CD4-positive, alpha-beta memory T cell (primary cell): ENCODE measurements at regions not wholly inside any gene's neighbourhood (a gene's known extent, or its start where the extent isn't known, plus 50 kb on each side); places are given as distances from the start of the nearest gene placed in this dataset.

ENCODE experiments used
- CTCF ChIA-PET: fragments of 350-600 bp; sonication (Branson Sonifier 250); formaldehyde crosslinking; loops from one replicate; lab custom pipeline; 2021; ENCODE audit warnings: inconsistent platforms; ENCODE audit not compliant: partially characterized antibody; lab: Charles Lee
- POLR2A ChIA-PET: fragments of 350-600 bp; sonication (Branson Sonifier 250); formaldehyde crosslinking; loops from one replicate; lab custom pipeline; 2021; ENCODE audit not compliant: partially characterized antibody; lab: Charles Lee
- DNase-seq, 5 donors: peaks; one replicate each; pipeline versions ENCODE4 v3.0.0 to v3.0.0-alpha.2; 2020 to 2022; ENCODE audit warnings: mixed read lengths in 1 of 5
- H3K27ac ChIP-seq: one replicate; pipeline ENCODE4 v1.7.0; 2013; ENCODE audit warnings: low read depth, low read length
- H3K27me3 ChIP-seq: 2 replicates; pipeline ENCODE4 v1.7.0; 2013; ENCODE audit warnings: mild to moderate bottlenecking, low read length, moderate library complexity; ENCODE audit not compliant: insufficient read depth
- H3K36me3 ChIP-seq: 2 replicates; pipeline ENCODE4 v1.7.0; 2013; ENCODE audit warnings: mild to moderate bottlenecking, low read length, moderate library complexity; ENCODE audit not compliant: insufficient read depth
- H3K4me1 ChIP-seq: 2 replicates; pipeline ENCODE4 v1.7.0; 2013; ENCODE audit warnings: mild to moderate bottlenecking, low read length, moderate library complexity; ENCODE audit not compliant: insufficient read depth
- H3K4me3 ChIP-seq, 2 donors: one replicate each; pipeline ENCODE4 v1.7.0; 2013; ENCODE audit warnings: low read length in 2 of 2, mild to moderate bottlenecking in 1 of 2
- H3K9me3 ChIP-seq, 2 donors: one replicate each; pipeline ENCODE4 v1.7.0; 2013; ENCODE audit warnings: low read length in 2 of 2, control low read depth in 1 of 2; ENCODE audit not compliant: control insufficient read depth in 1 of 2
- H3K27ac Mint-ChIP-seq, 7 donors: one replicate each; pipeline ENCODE4 v1.8.0; 2020 to 2021; ENCODE audit warnings: mixed read lengths in 7 of 7, mild to moderate bottlenecking in 6 of 7, inconsistent platforms in 3 of 7, moderate library complexity in 3 of 7
- H3K27me3 Mint-ChIP-seq, 2 donors: one replicate each; pipeline ENCODE4 v1.8.0; 2020 to 2021; ENCODE audit warnings: mixed read lengths in 2 of 2
- H3K36me3 Mint-ChIP-seq, 2 donors: one replicate each; pipeline ENCODE4 v1.8.0; 2020 to 2021; ENCODE audit warnings: mixed read lengths in 2 of 2, inconsistent platforms in 1 of 2, mild to moderate bottlenecking in 1 of 2
- H3K4me1 Mint-ChIP-seq, 4 donors: one replicate each; pipeline ENCODE4 v1.8.0; 2020 to 2021; ENCODE audit warnings: mixed read lengths in 4 of 4, mild to moderate bottlenecking in 1 of 4
- H3K4me3 Mint-ChIP-seq, 8 donors: one replicate each; pipeline ENCODE4 v1.8.0; 2020 to 2021; ENCODE audit warnings: mixed read lengths in 8 of 8, mild to moderate bottlenecking in 7 of 8, moderate library complexity in 6 of 8, inconsistent platforms in 3 of 8
- H3K9me3 Mint-ChIP-seq, 8 donors: one replicate each; pipeline ENCODE4 v1.8.0; 2020 to 2021; ENCODE audit warnings: mixed read lengths in 8 of 8, mild to moderate bottlenecking in 5 of 8, inconsistent platforms in 3 of 8, moderate library complexity in 1 of 8
- intact Hi-C: fragments of 100-400 bp; cut with micrococcal nuclease; formaldehyde crosslinking; loops from one replicate; pipeline ENCODE4 v1.15.1; 2023

DNA sequence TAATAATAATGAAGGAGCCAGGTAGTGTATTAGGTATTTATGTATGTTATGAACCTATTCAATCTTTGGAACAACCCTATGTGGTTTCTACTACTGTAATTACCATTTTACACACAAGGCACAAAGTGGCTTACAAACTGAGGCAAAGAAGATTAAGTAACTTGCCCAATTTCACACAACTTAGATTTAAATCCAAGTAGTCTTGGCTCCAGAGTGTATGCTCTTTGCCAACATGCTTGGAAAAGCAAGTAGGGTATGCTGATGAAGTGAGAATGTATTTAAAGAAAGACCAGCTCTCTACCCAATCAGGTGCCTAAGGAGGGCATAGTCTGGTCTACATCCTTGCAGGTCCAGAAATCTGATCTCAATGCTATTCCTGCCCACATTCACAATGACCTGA, 463.2 kb downstream of the METTL15 start:
- no peaks in the 10 kb centered on the region for H3K27me3 ChIP-seq
- Mint-ChIP-seq H3K27me3 (no peaks in the 10 kb centered on the region), H3K9me3 (peaks cover 0 to 4% (median 1%) of the 10 kb centered on the region in 8 donors), H3K4me1 (no peaks in the 10 kb centered on the region), H3K4me3 (no peak overlapping the region), H3K36me3 (no peaks in the 10 kb centered on the region), H3K27ac (no peak overlapping the region)
- ChIA-PET CTCF (no interaction called here), POLR2A (no interaction called here)
- no peaks in the 10 kb centered on the region for H3K4me1 ChIP-seq
- no peak overlapping the region for H3K4me3 ChIP-seq
- no peaks in the 10 kb centered on the region for H3K36me3 ChIP-seq
- no peak for DNase-seq
- H3K27ac ChIP-seq = no peak overlapping the region
- no peaks in the 10 kb centered on the region for H3K9me3 ChIP-seq
- intact Hi-C loops = no loop called here

DNA sequence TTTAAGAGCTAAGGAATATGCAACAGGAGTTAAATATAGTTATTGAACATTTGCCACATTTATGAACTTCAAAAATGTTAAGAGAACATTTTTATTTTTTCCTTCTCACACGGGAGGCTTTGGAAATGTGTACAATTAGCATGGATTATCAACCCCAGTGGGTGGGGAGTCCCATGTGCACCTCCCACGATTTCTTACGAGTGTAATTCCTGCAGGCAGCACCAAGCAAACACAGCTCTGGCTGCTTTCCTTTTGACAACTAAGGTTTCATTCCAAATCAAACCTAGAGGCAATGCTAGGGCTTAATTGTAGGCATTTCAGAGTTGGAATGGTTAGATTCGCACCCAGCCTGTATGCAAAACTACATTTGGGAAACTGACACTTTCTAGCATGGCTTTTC, 460.9 kb downstream of the METTL15 start:
- Histone ChIP-seq H3K4me1 (no peaks in the 10 kb centered on the region), H3K4me3 (no peak overlapping the region), H3K36me3 (no peaks in the 10 kb centered on the region), H3K27ac (no peak overlapping the region), H3K27me3 (no peaks in the 10 kb centered on the region), H3K9me3 (no peaks in the 10 kb centered on the region)
- intact Hi-C loops = no loop called here
- Mint-ChIP-seq H3K27me3 (no peaks in the 10 kb centered on the region), H3K4me1 (no peaks in the 10 kb centered on the region), H3K4me3 (no peak overlapping the region), H3K27ac (no peak overlapping the region), H3K36me3 (no peaks in the 10 kb centered on the region), H3K9me3 (peaks cover 0 to 5% (median 2%) of the 10 kb centered on the region in 8 donors)
- POLR2A ChIA-PET = no interaction called here
- CTCF ChIA-PET = no interaction called here
- no peak for DNase-seq

DNA sequence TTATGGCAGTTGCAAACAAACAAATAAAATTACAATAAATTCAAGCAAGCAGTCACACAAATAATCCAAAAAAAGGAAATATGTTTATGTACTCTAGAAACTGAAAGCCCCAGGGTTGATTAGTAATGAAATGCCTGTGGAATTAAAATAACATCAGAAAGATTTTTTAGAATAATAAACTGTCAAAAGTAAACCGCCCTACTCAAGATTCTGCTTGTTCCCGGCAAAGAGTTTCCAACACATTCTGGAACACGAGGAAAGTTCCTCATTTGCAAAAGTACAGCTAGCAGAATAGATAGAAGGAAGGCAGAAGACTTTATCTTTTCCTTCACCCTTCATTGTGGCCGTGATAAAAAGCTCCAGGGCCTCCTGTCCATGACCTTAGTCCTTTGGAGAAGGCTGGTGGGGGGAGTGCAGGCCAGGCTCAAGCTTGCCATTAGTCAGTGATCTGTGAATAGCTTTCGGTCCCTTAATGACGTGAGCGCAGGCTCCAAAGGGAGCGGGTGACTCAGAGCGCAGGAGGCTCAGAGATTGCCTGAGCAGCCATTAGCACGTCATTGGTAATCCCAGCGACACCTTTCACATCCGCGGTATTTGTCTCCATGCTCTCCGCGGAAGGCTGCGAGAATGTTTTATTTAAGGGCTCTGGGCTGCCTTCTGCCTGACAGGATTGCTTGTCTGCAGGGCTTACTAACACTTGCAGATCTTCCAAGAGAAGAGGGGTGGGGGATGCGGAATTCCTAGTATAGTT, 458.3 kb downstream of the METTL15 start:
- H3K27me3 ChIP-seq = no peaks in the 10 kb centered on the region
- POLR2A ChIA-PET = no interaction called here
- CTCF ChIA-PET = no interaction called here
- H3K27ac ChIP-seq = no peak overlapping the region
- no peaks in the 10 kb centered on the region for H3K27me3 Mint-ChIP-seq
- DNase-seq = no peak
- H3K36me3 Mint-ChIP-seq = no peaks in the 10 kb centered on the region
- no peak overlapping the region for H3K27ac Mint-ChIP-seq
- no peak overlapping the region for H3K4me3 Mint-ChIP-seq
- no peaks in the 10 kb centered on the region for H3K4me1 ChIP-seq
- no peak overlapping the region for H3K4me3 ChIP-seq
- H3K4me1 Mint-ChIP-seq = no peaks in the 10 kb centered on the region
- peaks cover 0 to 5% (median 2%) of the 10 kb centered on the region in 8 donors for H3K9me3 Mint-ChIP-seq
- H3K9me3 ChIP-seq = no peaks in the 10 kb centered on the region
- no peaks in the 10 kb centered on the region for H3K36me3 ChIP-seq
- intact Hi-C loops = no loop called here

DNA sequence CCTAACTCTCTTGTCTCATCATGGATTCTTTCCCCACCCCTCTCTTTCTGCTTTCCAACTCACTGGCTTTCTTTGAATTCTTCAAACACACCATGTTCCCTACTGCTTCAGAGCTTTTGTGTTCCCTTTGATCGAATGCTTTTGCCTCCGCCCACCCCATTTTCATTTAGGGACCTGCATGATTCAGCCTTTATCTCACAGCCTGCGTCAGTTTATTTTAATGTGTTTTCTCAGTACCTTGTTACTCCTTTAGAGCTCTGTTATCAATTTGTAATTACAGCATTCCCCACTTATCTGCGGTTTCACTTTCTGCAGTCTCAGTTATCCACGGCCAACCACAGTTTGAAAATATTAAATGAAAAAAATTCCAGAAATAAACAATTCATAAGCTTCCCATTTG, 451.3 kb downstream of the METTL15 start:
- Histone ChIP-seq H3K27ac (no peak overlapping the region), H3K9me3 (no peaks in the 10 kb centered on the region), H3K36me3 (no peaks in the 10 kb centered on the region), H3K4me1 (no peaks in the 10 kb centered on the region), H3K27me3 (no peaks in the 10 kb centered on the region), H3K4me3 (no peak overlapping the region)
- H3K4me3 Mint-ChIP-seq = no peak overlapping the region
- CTCF ChIA-PET = no interaction called here
- no peaks in the 10 kb centered on the region for H3K4me1 Mint-ChIP-seq
- POLR2A ChIA-PET = no interaction called here
- H3K9me3 Mint-ChIP-seq = peaks cover 0 to 8% (median under 1%) of the 10 kb centered on the region in 8 donors
- H3K27ac Mint-ChIP-seq = no peak overlapping the region
- intact Hi-C loops = no loop called here
- H3K27me3 Mint-ChIP-seq = peaks cover 0 to 6% of the 10 kb centered on the region in 2 donors
- no peak for DNase-seq
- no peaks in the 10 kb centered on the region for H3K36me3 Mint-ChIP-seq

DNA sequence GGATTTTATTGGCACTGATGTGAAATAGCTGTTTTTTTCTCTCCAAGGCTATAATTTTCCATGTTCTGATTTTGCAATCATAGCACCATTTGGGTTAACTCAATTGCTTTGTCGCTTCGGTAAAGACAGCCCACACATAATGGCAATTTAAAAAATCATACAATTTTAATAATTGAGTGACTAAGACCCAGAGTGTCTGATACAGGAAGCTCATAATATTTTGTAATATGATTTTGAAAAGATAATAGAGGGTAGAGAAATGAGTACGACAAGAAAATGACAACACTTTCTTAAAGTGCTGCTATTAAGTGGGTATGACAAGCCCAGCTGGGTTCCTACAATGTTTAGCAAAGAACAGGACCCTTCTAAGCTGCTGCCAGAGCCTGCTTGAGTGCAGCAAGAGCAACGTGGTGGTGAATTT, 439.1 kb downstream of the METTL15 start:
- Histone ChIP-seq H3K36me3 (no peaks in the 10 kb centered on the region), H3K27me3 (no peaks in the 10 kb centered on the region), H3K4me3 (no peak overlapping the region), H3K27ac (no peak overlapping the region), H3K9me3 (no peaks in the 10 kb centered on the region), H3K4me1 (no peaks in the 10 kb centered on the region)
- ChIA-PET POLR2A (no interaction called here), CTCF (no interaction called here)
- DNase-seq = no peak
- intact Hi-C loops = no loop called here
- H3K4me1 Mint-ChIP-seq = no peaks in the 10 kb centered on the region
- H3K27ac Mint-ChIP-seq = no peak overlapping the region
- no peak overlapping the region for H3K4me3 Mint-ChIP-seq
- peaks cover 0 to 3% (median under 1%) of the 10 kb centered on the region in 8 donors for H3K9me3 Mint-ChIP-seq
- H3K27me3 Mint-ChIP-seq = peaks cover 0 to 2% of the 10 kb centered on the region in 2 donors
- no peaks in the 10 kb centered on the region for H3K36me3 Mint-ChIP-seq

DNA sequence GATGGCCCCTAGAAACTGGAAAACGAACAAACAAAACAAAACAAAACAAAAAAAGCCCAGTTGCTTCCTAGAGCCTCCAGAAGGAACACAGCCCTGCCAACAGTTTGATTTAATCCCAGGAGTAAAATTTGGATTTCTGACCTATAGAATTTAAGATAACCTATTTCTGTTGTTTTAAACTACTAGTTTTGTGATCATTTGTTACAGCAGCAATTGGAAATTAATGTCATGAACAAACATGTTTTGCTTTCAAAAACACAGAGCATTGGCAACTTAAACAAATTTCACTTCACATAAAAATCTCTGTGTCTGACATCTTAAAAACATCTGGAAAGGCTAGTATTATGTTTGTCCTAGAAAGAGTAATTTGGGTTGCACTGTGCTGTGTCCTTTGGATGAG, 437.3 kb downstream of the METTL15 start:
- no peak overlapping the region for H3K4me3 ChIP-seq
- H3K4me3 Mint-ChIP-seq = no peak overlapping the region
- no peaks in the 10 kb centered on the region for H3K9me3 ChIP-seq
- peaks cover 0 to 2% of the 10 kb centered on the region in 2 donors for H3K27me3 Mint-ChIP-seq
- H3K9me3 Mint-ChIP-seq = peaks cover 0 to 3% (median under 1%) of the 10 kb centered on the region in 8 donors
- ChIA-PET POLR2A (no interaction called here), CTCF (no interaction called here)
- H3K27ac ChIP-seq = no peak overlapping the region
- no peaks in the 10 kb centered on the region for H3K4me1 Mint-ChIP-seq
- H3K36me3 ChIP-seq = no peaks in the 10 kb centered on the region
- no peaks in the 10 kb centered on the region for H3K36me3 Mint-ChIP-seq
- H3K27ac Mint-ChIP-seq = no peak overlapping the region
- H3K4me1 ChIP-seq = no peaks in the 10 kb centered on the region
- H3K27me3 ChIP-seq = no peaks in the 10 kb centered on the region
- DNase-seq = no peak
- intact Hi-C loops = no loop called here

DNA sequence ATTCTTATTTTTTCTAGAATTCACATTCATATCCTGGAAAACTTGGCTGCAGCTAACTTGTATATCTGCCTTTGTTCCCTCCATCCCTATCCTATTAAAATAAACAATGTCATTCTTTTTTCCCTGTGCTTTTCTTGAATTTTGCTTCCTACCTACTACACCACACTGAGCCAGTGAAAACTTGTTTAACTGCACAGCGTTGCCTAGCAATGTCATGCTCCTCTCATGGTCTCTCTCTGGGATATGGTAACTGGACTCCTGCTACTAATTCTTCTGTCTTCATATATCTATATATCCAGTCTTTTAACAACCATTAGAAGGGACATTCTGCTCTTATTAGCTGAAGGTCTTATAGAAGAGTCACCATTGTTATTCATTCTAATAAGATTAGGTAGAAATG, 434.4 kb downstream of the METTL15 start:
- peaks cover 0 to 3% (median 0%) of the 10 kb centered on the region in 8 donors for H3K9me3 Mint-ChIP-seq
- POLR2A ChIA-PET = no interaction called here
- Histone ChIP-seq H3K27me3 (no peaks in the 10 kb centered on the region), H3K9me3 (no peaks in the 10 kb centered on the region), H3K4me1 (no peaks in the 10 kb centered on the region), H3K27ac (no peak overlapping the region), H3K4me3 (no peak overlapping the region), H3K36me3 (no peaks in the 10 kb centered on the region)
- no peak overlapping the region for H3K27ac Mint-ChIP-seq
- H3K27me3 Mint-ChIP-seq = peaks cover 0 to 2% of the 10 kb centered on the region in 2 donors
- no peaks in the 10 kb centered on the region for H3K4me1 Mint-ChIP-seq
- no peak overlapping the region for H3K4me3 Mint-ChIP-seq
- CTCF ChIA-PET = no interaction called here
- DNase-seq = no peak
- intact Hi-C loops = no loop called here
- H3K36me3 Mint-ChIP-seq = no peaks in the 10 kb centered on the region
